DND-41 (cell line): ENCODE measurements at regions not wholly inside any gene's neighbourhood (a gene's known extent, or its start where the extent isn't known, plus 50 kb on each side); places are given as distances from the start of the nearest gene placed in this dataset.

Experiments used
- ATAC-seq: fragments of 200-7000 bp; cut with Tn5 transposase; 3 replicates; pipeline ENCODE4 v1.9.1; 2021; ENCODE audit warnings: low read depth; ENCODE audit not compliant: insufficient read depth
- DNase-seq: peaks from one replicate; pipeline ENCODE4 v3.0.0-alpha.2; 2020
- H2AFZ ChIP-seq: 2 replicates; pipeline ENCODE4 v1.6.0; 2012; ENCODE audit warnings: low read depth, low read length
- H3K27ac ChIP-seq: 2 replicates; pipeline ENCODE4 v1.5.1; 2012; ENCODE audit warnings: low read length, inconsistent platforms
- H3K27me3 ChIP-seq: fragments of 200-600 bp; sonication (generic); 2 replicates; pipeline ENCODE4 v1.6.0; 2012; ENCODE audit warnings: low read length, mild to moderate bottlenecking, inconsistent platforms; ENCODE audit not compliant: insufficient read depth, poor library complexity
- H3K36me3 ChIP-seq: 2 replicates; pipeline ENCODE4 v1.5.1; 2012; ENCODE audit warnings: low read length, inconsistent platforms; ENCODE audit not compliant: insufficient read depth
- H3K4me1 ChIP-seq: 2 replicates; pipeline ENCODE4 v1.5.1; 2012; ENCODE audit warnings: mild to moderate bottlenecking, low read length; ENCODE audit not compliant: insufficient read depth
- H3K4me2 ChIP-seq: 2 replicates; pipeline ENCODE4 v1.6.0; 2012; ENCODE audit warnings: mild to moderate bottlenecking, moderate library complexity, low read length, inconsistent platforms; ENCODE audit not compliant: insufficient read depth
- H3K4me3 ChIP-seq, 2 experiments: fragments of 200-600 bp in 1 of 2; shearing (Covaris generic) in 1 of 2; 2 replicates each; pipeline ENCODE4 v1.5.1; 2012 to 2016; ENCODE audit warnings: inconsistent platforms in 2 of 2, low read length in 2 of 2, mild to moderate bottlenecking in 2 of 2, low read depth in 1 of 2, moderate library complexity in 1 of 2
- H3K79me2 ChIP-seq: 2 replicates; pipeline ENCODE4 v1.6.0; 2012; ENCODE audit warnings: low read length, inconsistent platforms; ENCODE audit not compliant: insufficient read depth
- H3K9ac ChIP-seq: 2 replicates; pipeline ENCODE4 v1.6.0; 2012; ENCODE audit warnings: low read depth, mild to moderate bottlenecking, inconsistent platforms, low read length, moderate library complexity
- H3K9me3 ChIP-seq: 2 replicates; pipeline ENCODE4 v1.5.1; 2012; ENCODE audit warnings: low read length, moderate library complexity, mild to moderate bottlenecking, inconsistent platforms; ENCODE audit not compliant: insufficient read depth, severe bottlenecking
- H4K20me1 ChIP-seq: 2 replicates; pipeline ENCODE4 v1.6.0; 2012; ENCODE audit warnings: low read length; ENCODE audit not compliant: insufficient read depth
- EZH2 ChIP-seq: IDR thresholded peaks from 3 replicates; pipeline ENCODE4 v1.6.1; 2012; ENCODE audit warnings: borderline replicate concordance, low read depth, mild to moderate bottlenecking, moderate library complexity, low read length, inconsistent platforms; ENCODE audit not compliant: severe bottlenecking
- TF ChIP-seq, protein P1 (sequence below): IDR thresholded peaks from 2 replicates; pipeline ENCODE4 v1.5.1; 2012; ENCODE audit warnings: borderline replicate concordance, low read length, moderate library complexity, mild to moderate bottlenecking; ENCODE audit not compliant: poor library complexity, severe bottlenecking; ENCODE audit errors: extremely low read depth

DNA sequence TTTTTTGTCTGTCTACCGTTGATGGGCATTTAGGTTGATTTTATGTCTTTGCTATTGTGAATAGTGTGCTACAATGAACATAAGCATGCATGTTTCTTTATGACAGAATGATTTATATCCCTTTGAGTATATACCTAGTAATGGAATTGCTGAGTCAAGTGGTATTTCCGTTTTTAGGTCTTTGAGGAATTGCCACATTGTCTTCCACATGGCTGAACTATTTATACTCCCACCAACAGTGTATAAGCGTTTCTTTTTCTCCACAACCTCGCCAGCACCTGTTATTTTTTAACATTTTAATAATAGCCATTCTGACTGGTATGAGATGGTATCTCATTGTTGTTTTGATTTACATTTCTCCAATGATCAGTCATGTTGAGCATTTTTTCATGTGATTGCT lies 89.6 kb upstream of the GALNT15 start:
- H3K4me3 ChIP-seq, result no peak overlapping the region
- H3K9me3 ChIP-seq, result peaks cover 13% of the 10 kb centered on the region
- H3K9ac ChIP-seq, result no peak overlapping the region
- H4K20me1 ChIP-seq, result no peaks in the 10 kb centered on the region
- TF ChIP-seq, protein P1, sequence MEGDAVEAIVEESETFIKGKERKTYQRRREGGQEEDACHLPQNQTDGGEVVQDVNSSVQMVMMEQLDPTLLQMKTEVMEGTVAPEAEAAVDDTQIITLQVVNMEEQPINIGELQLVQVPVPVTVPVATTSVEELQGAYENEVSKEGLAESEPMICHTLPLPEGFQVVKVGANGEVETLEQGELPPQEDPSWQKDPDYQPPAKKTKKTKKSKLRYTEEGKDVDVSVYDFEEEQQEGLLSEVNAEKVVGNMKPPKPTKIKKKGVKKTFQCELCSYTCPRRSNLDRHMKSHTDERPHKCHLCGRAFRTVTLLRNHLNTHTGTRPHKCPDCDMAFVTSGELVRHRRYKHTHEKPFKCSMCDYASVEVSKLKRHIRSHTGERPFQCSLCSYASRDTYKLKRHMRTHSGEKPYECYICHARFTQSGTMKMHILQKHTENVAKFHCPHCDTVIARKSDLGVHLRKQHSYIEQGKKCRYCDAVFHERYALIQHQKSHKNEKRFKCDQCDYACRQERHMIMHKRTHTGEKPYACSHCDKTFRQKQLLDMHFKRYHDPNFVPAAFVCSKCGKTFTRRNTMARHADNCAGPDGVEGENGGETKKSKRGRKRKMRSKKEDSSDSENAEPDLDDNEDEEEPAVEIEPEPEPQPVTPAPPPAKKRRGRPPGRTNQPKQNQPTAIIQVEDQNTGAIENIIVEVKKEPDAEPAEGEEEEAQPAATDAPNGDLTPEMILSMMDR, result no peak
- no peak for TF ChIP-seq EZH2
- H3K4me1 ChIP-seq, result no peaks in the 10 kb centered on the region
- no peak overlapping the region for H2AFZ ChIP-seq
- ATAC-seq (no peak), DNase-seq (no peak)
- no peaks in the 10 kb centered on the region for H3K27me3 ChIP-seq
- no peak overlapping the region for H3K4me2 ChIP-seq
- H3K79me2 ChIP-seq, result no peaks in the 10 kb centered on the region
- H3K27ac ChIP-seq, result no peak overlapping the region
- H3K36me3 ChIP-seq, result no peaks in the 10 kb centered on the region

DNA sequence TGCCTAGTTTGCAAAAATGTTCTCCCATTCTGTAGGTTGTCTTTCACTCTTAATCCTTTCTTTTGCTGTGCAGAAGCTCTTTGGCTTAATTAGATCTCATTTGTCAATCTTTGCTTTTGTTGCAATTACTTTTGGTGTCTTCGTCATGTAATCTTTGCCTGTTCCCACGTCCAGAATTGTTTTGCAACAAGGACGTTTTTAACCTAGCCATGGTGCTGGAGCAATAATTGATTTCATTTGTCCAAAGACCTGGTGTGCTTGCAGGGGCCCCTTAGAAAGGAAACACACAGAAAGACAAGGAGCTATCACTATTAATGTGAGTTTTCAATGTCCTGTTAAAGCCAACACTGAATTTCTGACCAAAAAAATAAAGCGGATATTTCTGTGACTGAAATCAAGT lies 89.1 kb upstream of the GALNT15 start:
- no peak overlapping the region for H3K9ac ChIP-seq
- H3K4me3 ChIP-seq, result no peak overlapping the region
- H2AFZ ChIP-seq, result no peak overlapping the region
- no peaks in the 10 kb centered on the region for H3K79me2 ChIP-seq
- no peaks in the 10 kb centered on the region for H4K20me1 ChIP-seq
- ATAC-seq (no peak), DNase-seq (no peak)
- H3K9me3 ChIP-seq, result peaks cover 12% of the 10 kb centered on the region
- no peaks in the 10 kb centered on the region for H3K27me3 ChIP-seq
- H3K4me1 ChIP-seq, result no peaks in the 10 kb centered on the region
- no peak overlapping the region for H3K4me2 ChIP-seq
- TF ChIP-seq, protein P1, result no peak
- TF ChIP-seq EZH2, result no peak
- H3K36me3 ChIP-seq, result no peaks in the 10 kb centered on the region
- H3K27ac ChIP-seq, result no peak overlapping the region

DNA sequence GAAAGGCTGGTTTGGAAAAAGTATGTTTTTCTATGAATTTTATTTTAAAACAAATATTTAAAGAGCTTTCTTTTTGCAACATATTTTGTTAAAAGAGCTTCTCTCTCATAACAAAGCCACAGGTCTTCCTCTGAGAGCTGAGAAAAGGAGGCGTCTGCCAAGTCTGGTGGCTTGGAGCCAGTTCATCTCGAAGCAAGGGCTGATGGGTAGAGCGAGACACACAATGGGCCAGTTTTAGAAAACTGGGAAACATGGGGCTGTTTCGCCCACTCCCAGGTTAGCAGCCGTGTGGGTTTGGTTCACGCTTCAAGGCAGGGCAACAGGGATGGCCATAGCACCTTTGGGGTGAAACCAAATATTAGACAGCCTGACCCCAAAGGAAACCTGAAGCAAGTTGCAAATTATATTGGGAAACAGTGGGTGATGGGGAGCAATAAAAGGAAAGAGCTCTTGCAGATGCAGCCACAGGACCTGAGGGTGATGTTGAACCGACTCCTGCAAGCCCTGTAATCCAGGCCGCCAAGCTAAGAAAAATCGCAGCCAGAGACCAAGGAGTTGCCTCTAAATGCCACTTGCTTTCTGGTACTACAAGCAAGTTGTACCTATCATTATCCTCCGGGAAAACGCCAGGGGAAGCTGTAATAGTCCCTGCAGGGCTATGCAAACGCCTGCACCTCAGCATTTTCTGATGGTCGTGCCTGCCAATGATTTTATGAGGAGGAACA lies 88.4 kb upstream of the GALNT15 start:
- Histone ChIP-seq H3K4me3 (no peak overlapping the region), H4K20me1 (no peaks in the 10 kb centered on the region), H2AFZ (no peak overlapping the region), H3K27ac (no peak overlapping the region), H3K9ac (no peak overlapping the region), H3K36me3 (no peaks in the 10 kb centered on the region), H3K4me2 (no peak overlapping the region), H3K27me3 (no peaks in the 10 kb centered on the region), H3K79me2 (no peaks in the 10 kb centered on the region), H3K4me1 (no peaks in the 10 kb centered on the region), H3K9me3 (peaks cover 10% of the 10 kb centered on the region)
- no peak for ATAC-seq
- TF ChIP-seq, protein P1, result no peak
- TF ChIP-seq EZH2, result no peak
- DNase-seq, result no peak
